Skeletal muscle tissue (tissue), 3 donors: ENCODE measurements at regions not wholly inside any gene's neighbourhood (a gene's known extent, or its start where the extent isn't known, plus 50 kb on each side); places are given as distances from the start of the nearest gene placed in this dataset.

ENCODE experiments used
- H3K27ac ChIP-seq: one replicate; pipeline ENCODE4 v1.7.0; 2013; ENCODE audit warnings: mild to moderate bottlenecking, low read depth, low read length, inconsistent platforms
- H3K27me3 ChIP-seq, 3 donors: one replicate each; pipeline ENCODE4 v1.7.0; 2013; ENCODE audit warnings: low read length in 3 of 3; ENCODE audit not compliant: control insufficient read depth in 3 of 3, insufficient read depth in 3 of 3
- H3K36me3 ChIP-seq, 3 donors: one replicate each; pipeline ENCODE4 v1.7.0; 2013; ENCODE audit warnings: low read length in 3 of 3; ENCODE audit not compliant: control insufficient read depth in 3 of 3, insufficient read depth in 3 of 3
- H3K4me1 ChIP-seq, 3 donors: one replicate each; pipeline ENCODE4 v1.7.0; 2013; ENCODE audit warnings: low read length in 3 of 3, mild to moderate bottlenecking in 3 of 3; ENCODE audit not compliant: control insufficient read depth in 3 of 3, insufficient read depth in 3 of 3
- H3K4me3 ChIP-seq, 3 donors: one replicate each; pipeline ENCODE4 v1.7.0; 2013; ENCODE audit warnings: low read length in 3 of 3
- H3K9ac ChIP-seq, 3 donors: one replicate each; pipeline ENCODE4 v1.7.0; 2013; ENCODE audit warnings: low read length in 3 of 3, mild to moderate bottlenecking in 3 of 3, moderate library complexity in 2 of 3, low read depth in 1 of 3
- H3K9me3 ChIP-seq, 3 donors: one replicate each; pipeline ENCODE4 v1.7.0; 2013; ENCODE audit warnings: low read length in 3 of 3; ENCODE audit not compliant: control insufficient read depth in 3 of 3
- donor health status: Osteomylitis.

- H3K4me1 ChIP-seq, result peaks cover 8 to 15% (median 13%) of the 10 kb centered on the region in 3 donors
- no peak overlapping the region for H3K4me3 ChIP-seq
- H3K9ac ChIP-seq, result no peak overlapping the region
- H3K27ac ChIP-seq, result no peak overlapping the region
- H3K27me3 ChIP-seq, result peaks cover 8 to 19% (median 19%) of the 10 kb centered on the region in 3 donors
- no peaks in the 10 kb centered on the region for H3K9me3 ChIP-seq
- H3K36me3 ChIP-seq, result no peaks in the 10 kb centered on the region
Measured at GRCh38 chr1:30378003-30378596, 345.3 kb downstream of the MATN1 start.

GRCh38 chr1:30377230-30378002 lies 346.0 kb downstream of the MATN1 start:
- no peaks in the 10 kb centered on the region for H3K9me3 ChIP-seq
- no peak overlapping the region for H3K9ac ChIP-seq
- H3K4me1 ChIP-seq, result peaks cover 8 to 15% (median 13%) of the 10 kb centered on the region in 3 donors
- peaks cover 8 to 20% (median 19%) of the 10 kb centered on the region in 3 donors for H3K27me3 ChIP-seq
- no peaks in the 10 kb centered on the region for H3K36me3 ChIP-seq
- H3K27ac ChIP-seq, result no peak overlapping the region
- no peak overlapping the region for H3K4me3 ChIP-seq

GRCh38 chr1:30376054-30376697 lies 347.2 kb downstream of the MATN1 start:
- Histone ChIP-seq H3K9ac (no peak overlapping the region), H3K4me1 (peaks cover 8 to 15% (median 13%) of the 10 kb centered on the region in 3 donors), H3K27ac (no peak overlapping the region), H3K4me3 (no peak overlapping the region), H3K9me3 (no peaks in the 10 kb centered on the region), H3K27me3 (peaks cover 5 to 22% (median 17%) of the 10 kb centered on the region in 3 donors), H3K36me3 (no peaks in the 10 kb centered on the region)

GRCh38 chr1:30375156-30375555 lies 348.2 kb downstream of the MATN1 start:
- Histone ChIP-seq H3K36me3 (no peaks in the 10 kb centered on the region), H3K9ac (no peak overlapping the region), H3K9me3 (no peaks in the 10 kb centered on the region), H3K4me3 (no peak overlapping the region), H3K27me3 (peaks cover 5 to 22% (median 21%) of the 10 kb centered on the region in 3 donors), H3K27ac (no peak overlapping the region), H3K4me1 (peaks cover 7 to 11% (median 10%) of the 10 kb centered on the region in 3 donors)

- Histone ChIP-seq H3K4me1 (peaks cover under 1 to 5% (median 5%) of the 10 kb centered on the region in 3 donors), H3K36me3 (no peaks in the 10 kb centered on the region), H3K27me3 (peaks cover 5 to 22% (median 21%) of the 10 kb centered on the region in 3 donors)
Measured at GRCh38 chr1:30374400-30375070, 348.9 kb downstream of the MATN1 start.

GRCh38 chr1:30373471-30374399 lies 349.6 kb downstream of the MATN1 start:
- Histone ChIP-seq H3K9ac (no peak overlapping the region), H3K9me3 (no peaks in the 10 kb centered on the region), H3K27me3 (peaks cover 5 to 22% (median 21%) of the 10 kb centered on the region in 3 donors), H3K36me3 (no peaks in the 10 kb centered on the region), H3K4me3 (no peak overlapping the region), H3K27ac (no peak overlapping the region), H3K4me1 (no peaks in the 10 kb centered on the region)

More at GRCh38 chr1:30374400-30375070, 348.9 kb downstream of the MATN1 start:
- Histone ChIP-seq H3K9me3 (no peaks in the 10 kb centered on the region), H3K9ac (no peak overlapping the region), H3K4me3 (no peak overlapping the region), H3K27ac (no peak overlapping the region)

- Histone ChIP-seq H3K9ac (no peak overlapping the region), H3K27me3 (peaks cover 5 to 20% (median 19%) of the 10 kb centered on the region in 3 donors)
Measured at GRCh38 chr1:30372792-30373433, 350.5 kb downstream of the MATN1 start.

GRCh38 chr1:30371888-30372791 lies 351.2 kb downstream of the MATN1 start:
- Histone ChIP-seq H3K36me3 (no peaks in the 10 kb centered on the region), H3K9me3 (no peaks in the 10 kb centered on the region), H3K9ac (no peak overlapping the region), H3K4me3 (no peak overlapping the region), H3K4me1 (no peaks in the 10 kb centered on the region), H3K27ac (no peak overlapping the region), H3K27me3 (peaks cover 3 to 16% (median 13%) of the 10 kb centered on the region in 3 donors)

More at GRCh38 chr1:30372792-30373433, 350.5 kb downstream of the MATN1 start:
- no peak overlapping the region for H3K27ac ChIP-seq
- H3K4me3 ChIP-seq, result no peak overlapping the region
- no peaks in the 10 kb centered on the region for H3K9me3 ChIP-seq
- H3K4me1 ChIP-seq, result no peaks in the 10 kb centered on the region
- H3K36me3 ChIP-seq, result no peaks in the 10 kb centered on the region
